Thyroid gland (tissue), 4 donors: ENCODE measurements at regions not wholly inside any gene's neighbourhood (a gene's known extent, or its start where the extent isn't known, plus 50 kb on each side); places are given as distances from the start of the nearest gene placed in this dataset.

Source experiments
- DNase-seq, 2 donors: peaks; one replicate each; pipeline ENCODE4 v3.0.0-alpha.2; 2019
- H3K27ac ChIP-seq, 3 donors: fragments of 200-600 bp; sonication (generic); 1 replicate in 2 of 3; 2 replicates in 1 of 3; pipeline ENCODE4 v1.5.1; 2016 to 2019; ENCODE audit warnings: mild to moderate bottlenecking in 1 of 3, moderate library complexity in 1 of 3
- H3K27me3 ChIP-seq: fragments of 200-600 bp; sonication (generic); one replicate; pipeline ENCODE4 v1.5.1; 2019
- H3K36me3 ChIP-seq, 2 donors: fragments of 200-600 bp; sonication (generic); one replicate each; pipeline ENCODE4 v1.5.1; 2016 to 2019
- H3K4me1 ChIP-seq, 2 donors: fragments of 200-600 bp; sonication (generic); one replicate each; pipeline ENCODE4 v1.5.1; 2017 to 2019
- H3K4me3 ChIP-seq, 3 donors: fragments of 200-600 bp; sonication (generic); replicated peaks in 1 of 3; 1 replicate in 2 of 3; 2 replicates in 1 of 3; pipeline ENCODE4 v1.5.1; 2016; ENCODE audit warnings: mild to moderate bottlenecking in 1 of 3
- H3K9me3 ChIP-seq: fragments of 200-600 bp; sonication (generic); one replicate; pipeline ENCODE4 v1.5.1; 2017
- CTCF ChIP-seq, 6 experiments: fragments of 200-600 bp in 3 of 6; fragments of 450-650 bp in 3 of 6; sonication (generic) in 3 of 6; IDR thresholded peaks; one replicate each; pipeline ENCODE4 v1.5.1; 2016 to 2019; ENCODE audit warnings: antibody characterized with exemption in 6 of 6, mild to moderate bottlenecking in 2 of 6, inconsistent platforms in 1 of 6, moderate library complexity in 1 of 6
- POLR2A ChIP-seq, 2 donors: fragments of 450-650 bp; IDR thresholded peaks; one replicate each; pipeline ENCODE4 v1.6.1; 2017; ENCODE audit warnings: antibody characterized with exemption in 2 of 2, mild to moderate bottlenecking in 2 of 2, moderate library complexity in 1 of 2
- WGBS, 2 donors: methylation state at CpG; one replicate each; pipeline ENCODE4 v1.1.5; 2017; 5-methylcytosine and 5-hydroxymethylcytosine counted together
- intact Hi-C: fragments of 100-400 bp; cut with DNase I; formaldehyde crosslinking; loops from one replicate; pipeline ENCODE4 v1.15.1; 2023

GRCh38 chr3:137121704-137122314 is 164.0 kb downstream of the IL20RB start:
- 29 to 31% methylated on average over 3 of the region's 3 CpGs for WGBS, 2 donors
- H3K9me3 ChIP-seq: no peaks in the 10 kb centered on the region
- no peaks in the 10 kb centered on the region for H3K4me1 ChIP-seq
- intact Hi-C loops: no loop called here
- H3K4me3 ChIP-seq: no peak overlapping the region
- H3K27me3 ChIP-seq: no peaks in the 10 kb centered on the region
- TF ChIP-seq POLR2A (IDR thresholded peaks at IDR 0.05): no peak
- TF ChIP-seq CTCF (IDR thresholded peaks at IDR 0.05): peak in 2 of 6 experiments; percentile 12 to 37
- peak; percentile 6 to 10 for DNase-seq
- H3K36me3 ChIP-seq: no peaks in the 10 kb centered on the region
- H3K27ac ChIP-seq: no peak overlapping the region

- no peaks in the 10 kb centered on the region for H3K9me3 ChIP-seq
- TF ChIP-seq POLR2A (IDR thresholded peaks at IDR 0.05): no peak
- no peak for TF ChIP-seq CTCF (IDR thresholded peaks at IDR 0.05)
- no peak for DNase-seq
- H3K27me3 ChIP-seq: no peaks in the 10 kb centered on the region
- 55 to 62% methylated on average over 2 of the region's 2 CpGs for WGBS, 2 donors
- no peaks in the 10 kb centered on the region for H3K36me3 ChIP-seq
- intact Hi-C loops: no loop called here
- H3K27ac ChIP-seq: no peak overlapping the region
- H3K4me1 ChIP-seq: no peaks in the 10 kb centered on the region
- no peak overlapping the region for H3K4me3 ChIP-seq
Observed at GRCh38 chr3:137131081-137131480, 173.3 kb downstream of the IL20RB start.

- intact Hi-C loops: no loop called here
- Histone ChIP-seq H3K9me3 (no peaks in the 10 kb centered on the region), H3K27ac (no peak overlapping the region), H3K27me3 (no peaks in the 10 kb centered on the region), H3K4me1 (no peaks in the 10 kb centered on the region), H3K36me3 (no peaks in the 10 kb centered on the region), H3K4me3 (no peak overlapping the region)
- no peak for DNase-seq
- no peak for TF ChIP-seq POLR2A (IDR thresholded peaks at IDR 0.05)
- no peak for TF ChIP-seq CTCF (IDR thresholded peaks at IDR 0.05)
- WGBS, 2 donors: 37 to 41% methylated on average over 4 of the region's 4 CpGs
Observed at GRCh38 chr3:137134431-137134830, 176.6 kb downstream of the IL20RB start.

GRCh38 chr3:137148406-137148805 is 190.6 kb downstream of the IL20RB start:
- no peak for DNase-seq
- Histone ChIP-seq H3K36me3 (no peaks in the 10 kb centered on the region), H3K4me1 (no peaks in the 10 kb centered on the region), H3K9me3 (no peaks in the 10 kb centered on the region), H3K27ac (no peak overlapping the region), H3K4me3 (no peak overlapping the region), H3K27me3 (no peaks in the 10 kb centered on the region)
- intact Hi-C loops: no loop called here
- no peak for TF ChIP-seq CTCF (IDR thresholded peaks at IDR 0.05)
- TF ChIP-seq POLR2A (IDR thresholded peaks at IDR 0.05): no peak
- WGBS, 2 donors: 57 to 63% methylated on average over 3 of the region's 3 CpGs

- WGBS, 2 donors: 27 to 28% methylated on average over 2 of the region's 2 CpGs
- no peaks in the 10 kb centered on the region for H3K36me3 ChIP-seq
- intact Hi-C loops: no loop called here
- H3K9me3 ChIP-seq: no peaks in the 10 kb centered on the region
- no peaks in the 10 kb centered on the region for H3K4me1 ChIP-seq
- H3K27ac ChIP-seq: no peak overlapping the region
- no peaks in the 10 kb centered on the region for H3K27me3 ChIP-seq
- no peak overlapping the region for H3K4me3 ChIP-seq
- no peak for TF ChIP-seq POLR2A (IDR thresholded peaks at IDR 0.05)
- TF ChIP-seq CTCF (IDR thresholded peaks at IDR 0.05): no peak
- DNase-seq: no peak
Observed at GRCh38 chr3:137148917-137149316, 191.1 kb downstream of the IL20RB start.
